Testis (tissue), 2 donors: ENCODE measurements at regions not wholly inside any gene's neighbourhood (a gene's known extent, or its start where the extent isn't known, plus 50 kb on each side); places are given as distances from the start of the nearest gene placed in this dataset.

Source experiments
- DNase-seq: peaks from one replicate; pipeline ENCODE4 v3.0.0-alpha.2; 2019
- H3K27ac ChIP-seq, 2 donors: fragments of 200-600 bp; sonication (generic); one replicate each; pipeline ENCODE4 v1.5.1; 2019
- H3K27me3 ChIP-seq: fragments of 200-600 bp; sonication (generic); one replicate; pipeline ENCODE4 v1.5.1; 2019
- H3K36me3 ChIP-seq: fragments of 200-600 bp; sonication (generic); one replicate; pipeline ENCODE4 v1.5.1; 2017; ENCODE audit warnings: low read depth; ENCODE audit errors: missing control alignments
- H3K4me1 ChIP-seq: fragments of 200-600 bp; sonication (generic); one replicate; pipeline ENCODE4 v1.5.1; 2019
- H3K4me3 ChIP-seq, 2 donors: fragments of 200-600 bp; sonication (generic); one replicate each; pipeline ENCODE4 v1.5.1; 2017 to 2019
- H3K9me3 ChIP-seq: fragments of 200-600 bp; sonication (generic); one replicate; pipeline ENCODE4 v1.5.1; 2017
- CTCF ChIP-seq, 3 experiments: fragments of 450-650 bp in 2 of 3; fragments of 200-600 bp in 1 of 3; sonication (generic) in 1 of 3; IDR thresholded peaks; one replicate each; pipeline ENCODE4 v1.5.1; 2016 to 2019; ENCODE audit warnings: antibody characterized with exemption in 3 of 3, mild to moderate bottlenecking in 2 of 3, moderate library complexity in 1 of 3
- POLR2A ChIP-seq: fragments of 450-650 bp; IDR thresholded peaks from one replicate; pipeline ENCODE4 v1.6.1; 2017; ENCODE audit warnings: antibody characterized with exemption, mild to moderate bottlenecking, moderate library complexity
- WGBS, 2 donors: methylation state at CpG; one replicate each; pipeline ENCODE4 v1.1.5; 2018; 5-methylcytosine and 5-hydroxymethylcytosine counted together
- intact Hi-C: fragments of 100-400 bp; cut with DNase I; formaldehyde crosslinking; loops from one replicate; pipeline ENCODE4 v1.15.1; 2023; ENCODE audit warnings: low total_unique reads

- intact Hi-C loops: no loop called here
- DNase-seq: peak; percentile 45
- TF ChIP-seq POLR2A (no peak), CTCF (IDR thresholded peaks at IDR 0.05) (no peak)
- Histone ChIP-seq H3K4me3 (no peak overlapping the region), H3K36me3 (no peaks in the 10 kb centered on the region), H3K27me3 (no peaks in the 10 kb centered on the region), H3K27ac (no peak overlapping the region), H3K9me3 (no peaks in the 10 kb centered on the region), H3K4me1 (peaks cover 22% of the 10 kb centered on the region)
- WGBS, 2 donors: 60 to 62% methylated on average over 2 to 4 of the region's 4 CpGs
These were observed 308.5 kb upstream of the ROPN1 start for GRCh38 chr3:124300416-124300815.

GRCh38 chr3:124303305-124303910, 311.5 kb upstream of the ROPN1 start:
- intact Hi-C loops: no loop called here
- Histone ChIP-seq H3K27me3 (no peaks in the 10 kb centered on the region), H3K27ac (no peak overlapping the region), H3K4me1 (peaks cover 10% of the 10 kb centered on the region), H3K4me3 (no peak overlapping the region), H3K36me3 (no peaks in the 10 kb centered on the region), H3K9me3 (no peaks in the 10 kb centered on the region)
- DNase-seq: no peak
- WGBS, 2 donors: 85 to 96% methylated on average over 5 of the region's 5 CpGs
- TF ChIP-seq POLR2A (no peak), CTCF (IDR thresholded peaks at IDR 0.05) (no peak)

- Histone ChIP-seq H3K9me3 (no peaks in the 10 kb centered on the region), H3K27ac (no peak overlapping the region), H3K4me1 (no peaks in the 10 kb centered on the region), H3K4me3 (no peak overlapping the region), H3K27me3 (no peaks in the 10 kb centered on the region), H3K36me3 (no peaks in the 10 kb centered on the region)
- no peak for DNase-seq
- intact Hi-C loops: no loop called here
- no peak for TF ChIP-seq POLR2A
- TF ChIP-seq CTCF (IDR thresholded peaks at IDR 0.05): no peak
These were observed 314.7 kb upstream of the ROPN1 start for GRCh38 chr3:124306665-124307064.

- Histone ChIP-seq H3K4me3 (no peak overlapping the region), H3K27me3 (no peaks in the 10 kb centered on the region), H3K9me3 (no peaks in the 10 kb centered on the region), H3K27ac (no peak overlapping the region), H3K36me3 (no peaks in the 10 kb centered on the region), H3K4me1 (no peaks in the 10 kb centered on the region)
- intact Hi-C loops: no loop called here
- no peak for TF ChIP-seq POLR2A
- no peak for TF ChIP-seq CTCF (IDR thresholded peaks at IDR 0.05)
- WGBS, 2 donors: 88 to 89% methylated on average over 3 of the region's 3 CpGs
- DNase-seq: no peak
These were observed 321.7 kb upstream of the ROPN1 start for GRCh38 chr3:124313621-124314020.

- H3K4me1 ChIP-seq: no peaks in the 10 kb centered on the region
- H3K9me3 ChIP-seq: no peaks in the 10 kb centered on the region
- TF ChIP-seq POLR2A (no peak), CTCF (IDR thresholded peaks at IDR 0.05) (no peak)
- 79 to 81% methylated on average over 9 of the region's 9 CpGs for WGBS, 2 donors
- DNase-seq: no peak
- H3K4me3 ChIP-seq: no peak overlapping the region
- no peaks in the 10 kb centered on the region for H3K27me3 ChIP-seq
- intact Hi-C loops: no loop called here
- H3K36me3 ChIP-seq: no peaks in the 10 kb centered on the region
- H3K27ac ChIP-seq: no peak overlapping the region
These were observed 323.5 kb upstream of the ROPN1 start for GRCh38 chr3:124315215-124316033.
